K562 (cell line): ENCODE measurements at regions not wholly inside any gene's neighbourhood (a gene's known extent, or its start where the extent isn't known, plus 50 kb on each side); places are given as distances from the start of the nearest gene placed in this dataset.

Experiments used
- ATAC-seq: fragments of 200-7000 bp; cut with Tn5 transposase; 3 replicates; pipeline ENCODE4 v1.9.1; 2020; ENCODE audit warnings: moderate library complexity
- BruUV-seq: library from RNA; stranded (reverse); fragments of 400-500 nt; replicated peaks from 2 replicates; lab custom pipeline; 2021; lab: Mats Ljungman, UMichigan
- CTCF ChIA-PET: fragments of 300-600 bp; formaldehyde crosslinking; extraction: SDS; loops from one replicate; lab custom pipeline; 2021; ENCODE audit warnings: low intra/inter-chr PET ratio; lab: Yijun Ruan, JAX
- POLR2A ChIA-PET: fragments of 300-600, 350-650 bp; sonication (Branson Sonifier 250); formaldehyde crosslinking; extraction: SDS; loops from one replicate; lab custom pipeline; 2021; ENCODE audit warnings: antibody characterized with exemption, inconsistent platforms; lab: Yijun Ruan, JAX
- DNase-seq, 4 experiments: peaks; one replicate each; pipeline versions ENCODE4 v3.0.0 to v3.0.0-alpha.2; 2011 to 2018; ENCODE audit warnings: low spot score in 3 of 4, mixed read lengths in 3 of 4; ENCODE audit errors: extremely low read depth in 1 of 4
- FAIRE-seq: peaks from 2 replicates; lab custom pipeline; 2011; peaks lifted over from hg19 to GRCh38; lab: Jason Lieb, UNC
- H2AFZ ChIP-seq: 2 replicates; pipeline ENCODE4 v1.6.0; 2011; ENCODE audit warnings: low read depth, low read length, control low read depth, inconsistent platforms
- H3K27ac ChIP-seq: fragments of 200-600 bp; 3 replicates; pipeline ENCODE4 v1.8.0; 2011; ENCODE audit warnings: low read depth, mild to moderate bottlenecking, control low read depth, inconsistent platforms, low read length, moderate library complexity, mixed read lengths; ENCODE audit errors: extremely low read depth
- H3K27me3 ChIP-seq, 2 experiments: fragments of 300-600 bp in 1 of 2; 2 replicates in 1 of 2; 3 replicates in 1 of 2; pipeline versions ENCODE4 v1.6.0 to v1.8.0; 2011; ENCODE audit warnings: inconsistent platforms in 2 of 2, low read length in 2 of 2, mild to moderate bottlenecking in 1 of 2, mixed read lengths in 1 of 2, moderate library complexity in 1 of 2; ENCODE audit not compliant: control insufficient read depth in 2 of 2, insufficient read depth in 2 of 2
- H3K36me3 ChIP-seq: fragments of 300-600 bp; 3 replicates; pipeline ENCODE4 v1.8.0; 2011; ENCODE audit warnings: mild to moderate bottlenecking, low read length, inconsistent platforms; ENCODE audit not compliant: control insufficient read depth, insufficient read depth
- H3K4me1 ChIP-seq, 2 experiments: fragments of 200-600 bp in 1 of 2; replicated peaks in 1 of 2; 2 replicates in 1 of 2; 3 replicates in 1 of 2; pipeline versions ENCODE4 v1.5.1 to v1.8.0; 2011; ENCODE audit warnings: inconsistent platforms in 2 of 2, low read length in 2 of 2, mild to moderate bottlenecking in 1 of 2, mixed read lengths in 1 of 2, moderate library complexity in 1 of 2; ENCODE audit not compliant: control insufficient read depth in 2 of 2, insufficient read depth in 2 of 2
- H3K4me2 ChIP-seq: 2 replicates; pipeline ENCODE4 v1.6.1; 2011; ENCODE audit warnings: low read length, control low read depth, inconsistent platforms, mixed read lengths; ENCODE audit not compliant: insufficient read depth
- H3K4me3 ChIP-seq: fragments of 200-600 bp; sonication (generic), shearing (Covaris generic); 2 replicates; pipeline ENCODE4 v1.5.1; 2016; ENCODE audit warnings: control low read depth, inconsistent platforms
- H3K79me2 ChIP-seq: fragments of 200-600 bp; 3 replicates; pipeline ENCODE4 v1.8.0; 2011; ENCODE audit warnings: low read length, inconsistent platforms; ENCODE audit not compliant: control insufficient read depth, insufficient read depth
- H3K9ac ChIP-seq, 2 experiments: 2 replicates each; pipeline versions ENCODE4 v1.6.0 to v1.6.1; 2011; ENCODE audit warnings: low read depth in 2 of 2, low read length in 2 of 2, control low read depth in 1 of 2, inconsistent platforms in 1 of 2, mild to moderate bottlenecking in 1 of 2, mixed read lengths in 1 of 2; ENCODE audit not compliant: insufficient read depth in 1 of 2
- H3K9me1 ChIP-seq: one replicate; pipeline ENCODE4 v1.6.0; 2011; ENCODE audit warnings: inconsistent platforms, mild to moderate bottlenecking, low read length, moderate library complexity; ENCODE audit not compliant: control insufficient read depth, insufficient read depth
- H3K9me3 ChIP-seq: replicated peaks from 2 replicates; pipeline ENCODE4 v1.5.1; 2011; ENCODE audit warnings: low read depth, low read length, inconsistent platforms; ENCODE audit not compliant: control insufficient read depth, insufficient read depth
- H4K20me1 ChIP-seq: replicated peaks from 2 replicates; pipeline ENCODE4 v1.6.1; 2011; ENCODE audit warnings: low read length, inconsistent platforms, mixed read lengths; ENCODE audit not compliant: control insufficient read depth, insufficient read depth
- DDX20 ChIP-seq: fragments of 450-650 bp; IDR thresholded peaks from 2 replicates; pipeline ENCODE4 v1.6.1; 2016; ENCODE audit warnings: missing genetic modification characterization, low read depth, mild to moderate bottlenecking, missing compliant biosample characterization, moderate library complexity
- FOXK1 ChIP-seq: sonication (generic); formaldehyde crosslinking; IDR thresholded peaks from 2 replicates; pipeline ENCODE4 v1.8.0; 2022; ENCODE audit warnings: missing genetic modification reagents, mild to moderate bottlenecking, borderline replicate concordance
- HCFC1 ChIP-seq: IDR thresholded peaks from 2 replicates; pipeline ENCODE4 v1.6.1; 2012; ENCODE audit warnings: low read depth, low read length, improper control_type of control experiment
- NR2C1 ChIP-seq, 2 experiments: fragments of 450-650 bp; IDR thresholded peaks; 2 replicates each; pipeline ENCODE4 v1.6.1; 2017; ENCODE audit warnings: mild to moderate bottlenecking in 2 of 2, antibody characterized with exemption in 1 of 2, inconsistent platforms in 1 of 2, missing compliant biosample characterization in 1 of 2, missing genetic modification characterization in 1 of 2
- PHF21A ChIP-seq: fragments of 450-650 bp; IDR thresholded peaks from 2 replicates; pipeline ENCODE4 v1.6.1; 2017; ENCODE audit warnings: low read depth, borderline replicate concordance
- SREBF1 ChIP-seq: fragments of 150-350 bp; IDR thresholded peaks from 2 replicates; pipeline ENCODE4 v1.6.1; 2014; ENCODE audit warnings: antibody characterized with exemption, low read depth, low read length, borderline replicate concordance
- TCF7 ChIP-seq: sonication (generic); IDR thresholded peaks from 2 replicates; pipeline ENCODE4 v1.6.1; 2016; ENCODE audit warnings: antibody characterized with exemption, borderline replicate concordance
- THRAP3 ChIP-seq: fragments of 450-650 bp; IDR thresholded peaks from 2 replicates; pipeline ENCODE4 v1.6.1; 2016; ENCODE audit warnings: mild to moderate bottlenecking, inconsistent platforms, borderline replicate concordance
- ZC3H4 ChIP-seq: sonication (generic); formaldehyde crosslinking; IDR thresholded peaks from 2 replicates; pipeline ENCODE4 v1.9.0; 2021; ENCODE audit warnings: missing genetic modification reagents, borderline replicate concordance
- ZNF316 ChIP-seq: fragments of 450-650 bp; IDR thresholded peaks from 2 replicates; pipeline ENCODE4 v1.6.1; 2016
- WGBS: fragments of 100-300 bp; shearing (Covaris generic); methylation state at CpG from one replicate; pipeline ENCODE4 v1.1.6; 2016; ENCODE audit warnings: low coverage, mixed read lengths; ENCODE audit not compliant: insufficient coverage; ENCODE audit errors: missing lambda C conversion rate; 5-methylcytosine and 5-hydroxymethylcytosine counted together
- in situ Hi-C: fragments of 300-500 bp; cut with MboI; formaldehyde crosslinking; loops from 4 replicates; pipeline ENCODE4 v1.15.0; 2018; ENCODE audit warnings: inconsistent platforms, mixed read lengths
- intact Hi-C: fragments of 100-400 bp; cut with micrococcal nuclease; formaldehyde crosslinking; loops from 2 replicates; pipeline ENCODE4 v1.14.2; 2022
- TF ChIP-seq, protein P1 (sequence below), 3 experiments: IDR thresholded peaks in 2 of 3; conservative IDR thresholded peaks in 1 of 3; 2 replicates each; pipeline ENCODE4 v1.5.1; 2011 to 2012; ENCODE audit warnings: low read length in 3 of 3, mild to moderate bottlenecking in 3 of 3, control low read depth in 2 of 3, improper control_type of control experiment in 1 of 3, inconsistent platforms in 1 of 3, low read depth in 1 of 3, mixed read lengths in 1 of 3, moderate library complexity in 1 of 3; ENCODE audit not compliant: insufficient read depth in 2 of 3
- TF ChIP-seq, protein P2 (sequence below): fragments of 450-650 bp; formaldehyde crosslinking; IDR thresholded peaks from 2 replicates; pipeline ENCODE4 v1.4.0; 2020; ENCODE audit warnings: mild to moderate bottlenecking

DNA sequence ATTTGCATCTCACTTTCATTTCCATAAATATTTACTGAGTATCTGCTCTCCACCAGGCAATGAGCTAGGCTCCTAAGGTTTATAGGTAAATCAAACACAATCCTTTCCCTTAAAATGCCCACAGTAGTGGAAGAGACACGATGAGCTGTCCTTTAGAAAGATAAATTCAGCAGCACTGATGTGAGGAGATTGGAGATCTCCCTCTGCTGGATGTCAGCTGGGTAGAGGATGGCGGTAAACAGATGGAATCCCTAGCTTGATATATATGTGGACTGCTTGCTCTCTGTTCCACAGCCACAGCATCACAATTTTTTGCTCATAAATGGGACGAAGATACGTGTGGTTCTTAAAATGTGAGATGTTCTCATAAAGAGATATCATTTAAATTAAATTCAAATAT is 216.4 kb upstream of the RASGEF1B start:
- DNase-seq (no peak), ATAC-seq (no peak)
- Histone ChIP-seq H3K4me1 (no peaks in the 10 kb centered on the region), H3K4me3 (no peak overlapping the region), H3K9me3 (no peaks in the 10 kb centered on the region), H3K4me2 (no peak overlapping the region), H3K27ac (no peak overlapping the region), H3K79me2 (no peaks in the 10 kb centered on the region)
- WGBS: 2% methylated on average over 4 of the region's 4 CpGs
- TF ChIP-seq, protein P1, sequence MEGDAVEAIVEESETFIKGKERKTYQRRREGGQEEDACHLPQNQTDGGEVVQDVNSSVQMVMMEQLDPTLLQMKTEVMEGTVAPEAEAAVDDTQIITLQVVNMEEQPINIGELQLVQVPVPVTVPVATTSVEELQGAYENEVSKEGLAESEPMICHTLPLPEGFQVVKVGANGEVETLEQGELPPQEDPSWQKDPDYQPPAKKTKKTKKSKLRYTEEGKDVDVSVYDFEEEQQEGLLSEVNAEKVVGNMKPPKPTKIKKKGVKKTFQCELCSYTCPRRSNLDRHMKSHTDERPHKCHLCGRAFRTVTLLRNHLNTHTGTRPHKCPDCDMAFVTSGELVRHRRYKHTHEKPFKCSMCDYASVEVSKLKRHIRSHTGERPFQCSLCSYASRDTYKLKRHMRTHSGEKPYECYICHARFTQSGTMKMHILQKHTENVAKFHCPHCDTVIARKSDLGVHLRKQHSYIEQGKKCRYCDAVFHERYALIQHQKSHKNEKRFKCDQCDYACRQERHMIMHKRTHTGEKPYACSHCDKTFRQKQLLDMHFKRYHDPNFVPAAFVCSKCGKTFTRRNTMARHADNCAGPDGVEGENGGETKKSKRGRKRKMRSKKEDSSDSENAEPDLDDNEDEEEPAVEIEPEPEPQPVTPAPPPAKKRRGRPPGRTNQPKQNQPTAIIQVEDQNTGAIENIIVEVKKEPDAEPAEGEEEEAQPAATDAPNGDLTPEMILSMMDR (IDR thresholded peaks at IDR 0.05 in 2 of 3, conservative IDR thresholded peaks at IDR 0.05 in 1 of 3; ENCODE audit: insufficient read depth in 2 of 3, low read depth in 1 of 3, low read length in 3 of 3): peak in 1 of 3 experiments; percentile 18; a peak in 1 of 6 replicates
- TF ChIP-seq ZNF316: no peak
- TF ChIP-seq, all 486 proteins: peak for 1
- FAIRE-seq: no peak
- peaks cover 0 to 4% of the 10 kb centered on the region in 2 experiments; a peak in 1 of 5 replicates for H3K27me3 ChIP-seq
- ChIA-PET CTCF (no interaction called here), POLR2A (no interaction called here)
- no peaks in the 10 kb centered on the region for H3K9me1 ChIP-seq
- intact Hi-C loops: no loop called here
- no TSS peak for BruUV-seq
- H3K9ac ChIP-seq: no peak overlapping the region
- in situ Hi-C loops: no loop called here
- H4K20me1 ChIP-seq: no peaks in the 10 kb centered on the region
- H3K36me3 ChIP-seq: no peaks in the 10 kb centered on the region
- no peak overlapping the region for H2AFZ ChIP-seq

DNA sequence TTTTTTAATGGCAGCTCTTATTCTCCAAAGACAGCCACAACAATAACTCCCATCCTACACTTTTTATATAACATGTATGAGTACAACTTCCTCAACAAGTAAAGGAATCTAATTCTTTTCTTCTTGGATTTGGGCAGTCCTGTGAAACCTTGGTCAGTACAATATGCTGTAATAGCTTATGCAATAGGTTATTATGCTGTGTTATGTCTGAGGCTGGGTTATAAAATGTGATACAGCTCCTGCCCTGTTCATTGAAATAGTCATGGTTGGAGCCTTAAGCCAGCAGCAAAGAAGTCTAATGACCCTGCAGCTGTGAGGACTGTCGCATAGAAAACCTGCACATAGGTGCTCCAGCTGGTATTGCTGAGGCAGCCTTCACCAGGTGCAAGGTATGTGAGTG is 215.8 kb upstream of the RASGEF1B start:
- FAIRE-seq: no peak
- no peak for TF ChIP-seq TCF7
- TF ChIP-seq HCFC1: no peak
- no peak for TF ChIP-seq THRAP3
- TF ChIP-seq ZC3H4 (CRISPR knock-in tag): no peak
- TF ChIP-seq FOXK1 (CRISPR knock-in tag): no peak
- TF ChIP-seq ZNF316: no peak
- TF ChIP-seq, protein P2, sequence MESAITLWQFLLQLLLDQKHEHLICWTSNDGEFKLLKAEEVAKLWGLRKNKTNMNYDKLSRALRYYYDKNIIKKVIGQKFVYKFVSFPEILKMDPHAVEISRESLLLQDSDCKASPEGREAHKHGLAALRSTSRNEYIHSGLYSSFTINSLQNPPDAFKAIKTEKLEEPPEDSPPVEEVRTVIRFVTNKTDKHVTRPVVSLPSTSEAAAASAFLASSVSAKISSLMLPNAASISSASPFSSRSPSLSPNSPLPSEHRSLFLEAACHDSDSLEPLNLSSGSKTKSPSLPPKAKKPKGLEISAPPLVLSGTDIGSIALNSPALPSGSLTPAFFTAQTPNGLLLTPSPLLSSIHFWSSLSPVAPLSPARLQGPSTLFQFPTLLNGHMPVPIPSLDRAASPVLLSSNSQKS: no peak
- TF ChIP-seq NR2C1 (IDR thresholded peaks at IDR 0.05): no peak
- TF ChIP-seq NR2C1 (tag; IDR thresholded peaks at IDR 0.05): no peak
- TF ChIP-seq SREBF1: no peak
- TF ChIP-seq DDX20 (tag): no peak
- no peak for TF ChIP-seq PHF21A

More for the DNA sequence above, 215.8 kb upstream of the RASGEF1B start:
- Histone ChIP-seq H3K36me3 (no peaks in the 10 kb centered on the region), H3K4me1 (no peaks in the 10 kb centered on the region), H3K9me1 (no peaks in the 10 kb centered on the region), H4K20me1 (no peaks in the 10 kb centered on the region), H3K4me2 (no peak overlapping the region), H3K27me3 (peaks cover 0 to 4% of the 10 kb centered on the region in 2 experiments; a peak in 1 of 5 replicates), H3K9ac (no peak overlapping the region), H3K27ac (no peak overlapping the region), H3K9me3 (no peaks in the 10 kb centered on the region), H3K79me2 (no peaks in the 10 kb centered on the region), H3K4me3 (no peak overlapping the region), H2AFZ (no peak overlapping the region)
- 0% methylated on average over 1 of the region's 1 CpG for WGBS
- intact Hi-C loops: no loop called here
- no TSS peak for BruUV-seq
- DNase-seq (no peak), ATAC-seq (no peak)
- CTCF ChIA-PET: no interaction called here
- POLR2A ChIA-PET: no interaction called here
- in situ Hi-C loops: no loop called here
